ENCODE measurements at regions not wholly inside any gene's neighbourhood (a gene's known extent, or its start where the extent isn't known, plus 50 kb on each side); places are given as distances from the start of the nearest gene placed in this dataset.
"Not testable (repeated sequence)": the region's sequence is repeated elsewhere in the genome, so short reads cannot be mapped to it uniquely, and the experiment has no call there.

DNA sequence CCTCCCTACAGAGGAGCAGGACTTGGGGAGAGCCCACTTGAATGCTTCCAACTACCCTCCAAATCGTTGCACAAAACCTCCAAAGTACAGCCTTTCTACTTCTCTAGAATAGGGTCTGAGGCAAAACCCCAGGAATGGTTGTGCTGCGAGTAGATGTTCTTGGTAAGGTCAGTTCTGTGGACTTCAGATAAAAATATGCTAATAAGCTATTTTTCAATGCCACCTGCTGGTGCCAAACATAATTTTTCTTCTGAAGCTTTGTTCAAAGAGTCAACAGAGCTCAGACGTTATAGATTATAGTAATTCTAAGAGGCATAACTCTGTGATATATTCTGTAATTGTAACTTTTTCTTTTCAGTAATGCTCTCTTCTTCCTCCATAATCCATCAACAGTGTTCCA lies 425.7 kb downstream of the GPAT3 start:
- Histone ChIP-seq H3K36me3 (replicated peaks in 1 of 2) (no peaks in the 10 kb centered on the region), H3K9me3 (replicated peaks in 1 of 3) (no peaks in the 10 kb centered on the region), H3K27me3 (no peaks in the 10 kb centered on the region), H3K27ac (no peak overlapping the region), H3K4me3 (no peak overlapping the region), H3K4me1 (replicated peaks in 1 of 2) (no peaks in the 10 kb centered on the region)
- DNase-seq: no peak
- 29 to 40% (median 35%) methylated on average over 3 of the region's 3 CpGs for WGBS, 4 donors
- intact Hi-C loops (cut with DNase I): no loop called here
- no peak for TF ChIP-seq POLR2A (IDR thresholded peaks at IDR 0.05)
- TF ChIP-seq, protein P1, sequence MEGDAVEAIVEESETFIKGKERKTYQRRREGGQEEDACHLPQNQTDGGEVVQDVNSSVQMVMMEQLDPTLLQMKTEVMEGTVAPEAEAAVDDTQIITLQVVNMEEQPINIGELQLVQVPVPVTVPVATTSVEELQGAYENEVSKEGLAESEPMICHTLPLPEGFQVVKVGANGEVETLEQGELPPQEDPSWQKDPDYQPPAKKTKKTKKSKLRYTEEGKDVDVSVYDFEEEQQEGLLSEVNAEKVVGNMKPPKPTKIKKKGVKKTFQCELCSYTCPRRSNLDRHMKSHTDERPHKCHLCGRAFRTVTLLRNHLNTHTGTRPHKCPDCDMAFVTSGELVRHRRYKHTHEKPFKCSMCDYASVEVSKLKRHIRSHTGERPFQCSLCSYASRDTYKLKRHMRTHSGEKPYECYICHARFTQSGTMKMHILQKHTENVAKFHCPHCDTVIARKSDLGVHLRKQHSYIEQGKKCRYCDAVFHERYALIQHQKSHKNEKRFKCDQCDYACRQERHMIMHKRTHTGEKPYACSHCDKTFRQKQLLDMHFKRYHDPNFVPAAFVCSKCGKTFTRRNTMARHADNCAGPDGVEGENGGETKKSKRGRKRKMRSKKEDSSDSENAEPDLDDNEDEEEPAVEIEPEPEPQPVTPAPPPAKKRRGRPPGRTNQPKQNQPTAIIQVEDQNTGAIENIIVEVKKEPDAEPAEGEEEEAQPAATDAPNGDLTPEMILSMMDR (IDR thresholded peaks at IDR 0.05): no peak

DNA sequence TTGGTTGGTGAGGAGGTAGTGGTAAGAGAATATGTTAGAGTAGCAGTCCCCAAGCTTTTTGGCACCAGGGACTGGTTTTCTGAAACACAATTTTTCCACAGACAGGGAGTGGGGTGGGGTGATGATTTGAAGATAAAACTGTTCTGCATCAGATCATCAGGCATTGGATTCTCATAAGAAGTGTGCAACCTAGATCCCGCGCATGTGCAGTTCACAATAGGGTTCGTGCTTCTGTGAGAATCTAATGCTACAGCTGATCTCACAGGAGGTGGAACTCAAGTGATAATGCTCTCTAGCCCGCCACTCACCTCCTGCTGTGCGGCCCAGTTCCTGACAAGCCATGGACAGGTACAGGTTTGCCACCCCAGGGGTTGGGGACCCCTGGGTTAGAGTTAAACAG lies 423.3 kb downstream of the GPAT3 start:
- intact Hi-C loops (cut with DNase I): no loop called here
- WGBS, 4 donors: 75 to 83% (median 81%) methylated on average over 5 of the region's 5 CpGs
- Histone ChIP-seq H3K9me3 (replicated peaks in 1 of 3) (no peaks in the 10 kb centered on the region), H3K4me1 (replicated peaks in 1 of 2) (no peaks in the 10 kb centered on the region), H3K27me3 (no peaks in the 10 kb centered on the region), H3K27ac (no peak overlapping the region), H3K36me3 (replicated peaks in 1 of 2) (no peaks in the 10 kb centered on the region), H3K4me3 (no peak overlapping the region)
- no peak for TF ChIP-seq POLR2A (IDR thresholded peaks at IDR 0.05)
- TF ChIP-seq, protein P1 (IDR thresholded peaks at IDR 0.05): no peak
- no peak for DNase-seq

DNA sequence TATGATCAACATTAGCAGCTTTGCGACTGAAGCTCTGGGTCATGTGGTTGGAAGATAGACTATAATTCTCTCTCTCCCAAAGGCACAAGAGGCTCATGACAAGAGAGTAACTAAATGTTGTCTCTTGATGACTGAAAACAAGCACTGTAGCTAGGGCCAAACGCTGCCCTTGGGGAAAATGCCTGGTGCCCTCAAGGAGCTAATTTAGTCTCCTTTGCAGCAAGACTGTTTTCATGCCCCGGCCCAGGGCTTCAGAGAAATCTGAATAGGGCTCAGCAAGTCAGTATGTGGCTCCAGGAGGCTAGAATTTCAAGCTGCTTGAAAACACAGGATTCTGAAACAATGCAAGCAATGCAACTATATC lies 411.9 kb downstream of the GPAT3 start:
- 31 to 51% (median 42%) methylated on average over 3 of the region's 3 CpGs for WGBS, 4 donors
- no peak for TF ChIP-seq POLR2A (IDR thresholded peaks at IDR 0.05)
- TF ChIP-seq, protein P1 (IDR thresholded peaks at IDR 0.05): no peak
- H3K9me3 ChIP-seq (replicated peaks in 1 of 3): no peaks in the 10 kb centered on the region
- no peak overlapping the region for H3K4me3 ChIP-seq
- no peaks in the 10 kb centered on the region for H3K4me1 ChIP-seq (replicated peaks in 1 of 2)
- H3K27me3 ChIP-seq: no peaks in the 10 kb centered on the region
- no peaks in the 10 kb centered on the region for H3K36me3 ChIP-seq (replicated peaks in 1 of 2)
- no peak overlapping the region for H3K27ac ChIP-seq
- intact Hi-C loops (cut with DNase I): no loop called here
- DNase-seq: no peak

DNA sequence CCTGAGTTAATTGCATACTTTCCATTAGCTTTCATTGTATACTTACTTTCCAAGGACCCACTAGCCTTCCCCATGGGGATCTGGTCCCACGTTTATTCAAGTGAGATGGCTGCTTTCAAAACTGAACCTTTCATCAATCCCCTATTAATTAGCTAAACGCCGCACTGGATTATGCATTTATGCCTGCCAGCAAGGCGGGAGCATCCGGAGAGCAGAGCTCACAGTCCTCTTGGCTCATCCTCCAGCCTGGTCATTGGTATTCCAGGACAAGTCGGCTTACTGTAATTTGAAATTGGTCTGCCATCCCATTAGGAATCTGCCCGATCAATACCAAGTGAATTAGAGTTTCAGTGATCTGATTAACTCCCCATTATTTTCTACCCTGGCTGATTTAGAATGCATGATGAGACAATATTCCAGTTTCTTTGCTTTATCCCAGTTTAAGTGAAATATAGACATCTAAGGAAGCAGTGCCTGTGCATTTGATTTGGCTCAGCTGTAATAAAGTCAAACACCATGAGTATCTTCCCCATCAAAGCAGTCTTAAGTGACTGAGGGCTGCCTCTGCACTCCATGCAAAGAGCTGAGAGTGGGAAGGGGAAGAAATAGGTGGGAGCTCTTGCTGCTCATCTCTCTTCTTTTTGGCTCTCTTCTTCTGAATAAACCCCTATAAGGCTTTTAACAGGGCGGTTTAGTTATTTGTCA lies 411.4 kb downstream of the GPAT3 start:
- intact Hi-C loops (cut with DNase I): no loop called here
- H3K36me3 ChIP-seq (replicated peaks in 1 of 2): no peaks in the 10 kb centered on the region
- H3K4me1 ChIP-seq (replicated peaks in 1 of 2): no peaks in the 10 kb centered on the region
- DNase-seq: no peak
- no peaks in the 10 kb centered on the region for H3K9me3 ChIP-seq (replicated peaks in 1 of 3)
- no peak overlapping the region for H3K4me3 ChIP-seq
- H3K27me3 ChIP-seq: no peaks in the 10 kb centered on the region
- H3K27ac ChIP-seq: no peak overlapping the region
- WGBS, 4 donors: 72 to 76% (median 73%) methylated on average over 7 to 8 of the region's 8 CpGs
- no peak for TF ChIP-seq POLR2A (IDR thresholded peaks at IDR 0.05)
- TF ChIP-seq, protein P1 (IDR thresholded peaks at IDR 0.05): no peak

DNA sequence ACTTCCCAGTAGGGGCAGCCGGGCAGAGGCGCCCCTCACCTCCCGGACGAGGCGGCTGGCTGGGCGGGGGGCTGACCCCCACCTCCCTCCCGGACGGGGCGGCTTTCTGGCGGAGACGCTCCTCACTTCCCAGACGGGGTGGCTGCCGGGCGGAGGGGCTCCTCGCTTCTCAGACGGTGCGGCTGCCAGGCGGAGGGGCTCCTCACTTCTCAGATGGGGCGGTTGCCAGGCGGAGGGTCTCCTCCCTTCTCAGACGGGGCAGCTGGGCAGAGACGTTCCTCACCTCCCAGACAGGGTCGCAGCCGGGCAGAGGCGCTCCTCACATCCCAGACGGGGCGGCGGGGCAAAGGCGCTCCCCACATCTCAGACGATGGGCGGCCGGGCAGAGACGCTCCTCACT lies 407.8 kb downstream of the GPAT3 start:
- H3K27me3 ChIP-seq; H3K9me3 ChIP-seq (replicated peaks in 1 of 3); intact Hi-C loops (cut with DNase I); H3K4me1 ChIP-seq (replicated peaks in 1 of 2); H3K36me3 ChIP-seq (replicated peaks in 1 of 2); H3K4me3 ChIP-seq; H3K27ac ChIP-seq; DNase-seq: not testable (repeated sequence)
- WGBS, 4 donors: 93% methylated on average over 23 to 32 of the region's 33 CpGs; no CpG with 5 or more reads in 2 of the 4 donors
